Stimulated activated CD4-positive, alpha-beta T cell treated with anti-CD3 and anti-CD28 coated beads, Interleukin-12 subunit alpha, Interleukin-12 subunit beta, amount 100 ng/mL, for 4 hours (primary cell): ENCODE measurements at regions not wholly inside any gene's neighbourhood (a gene's known extent, or its start where the extent isn't known, plus 50 kb on each side); places are given as distances from the start of the nearest gene placed in this dataset.

Experiments used
- DNase-seq: peaks from one replicate; pipeline ENCODE4 v3.0.0-alpha.2; 2020

DNA sequence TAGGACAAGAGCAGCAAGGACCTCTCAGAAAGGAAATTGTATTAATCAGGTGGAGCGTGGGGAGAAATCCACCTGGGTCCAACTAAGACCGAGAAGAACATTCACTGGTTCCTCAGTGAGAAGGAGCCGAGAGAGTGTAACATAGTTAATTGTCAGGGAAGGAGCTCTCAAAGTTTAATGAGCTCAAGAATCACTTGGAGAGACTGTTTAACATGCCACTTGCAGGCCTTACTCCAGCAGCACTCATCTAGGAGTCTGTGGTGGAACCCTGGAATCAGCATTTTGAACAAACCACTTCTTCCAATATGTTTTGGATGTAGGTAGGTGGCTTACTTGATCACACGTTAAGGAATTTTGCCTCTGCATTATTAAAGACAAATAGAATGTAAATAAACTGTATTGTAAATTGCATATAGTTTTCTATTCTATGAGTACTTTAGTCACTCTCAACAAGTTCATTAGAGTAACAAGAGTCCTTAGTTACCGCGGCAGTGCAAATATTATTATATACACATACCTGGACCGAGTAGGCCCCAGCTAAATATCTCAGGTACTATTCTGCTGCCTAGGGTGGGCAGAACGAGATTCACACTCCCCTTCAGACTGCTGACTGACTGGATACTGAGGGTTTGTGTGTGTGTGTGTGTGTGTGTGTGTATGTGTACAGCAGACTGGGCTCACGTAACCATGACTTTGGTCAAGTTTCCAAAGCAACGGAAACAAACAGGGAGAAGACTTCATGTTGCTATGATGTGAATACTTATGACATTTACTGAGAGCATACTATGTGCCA is 203.2 kb upstream of the USP24 start:
- DNase-seq, result no peak

GRCh38 chr1:55416164-55416842 is 201.1 kb upstream of the USP24 start:
- no peak for DNase-seq

- DNase-seq, result no peak
Observed at GRCh38 chr1:55413286-55413685, 198.1 kb upstream of the USP24 start.

- DNase-seq, result no peak
Observed at GRCh38 chr1:55412060-55412459, 196.9 kb upstream of the USP24 start.

GRCh38 chr1:55402671-55403464 is 187.7 kb upstream of the USP24 start:
- DNase-seq, result no peak

- no peak for DNase-seq
Observed at GRCh38 chr1:55402142-55402541, 187.0 kb upstream of the USP24 start.

- DNase-seq, result no peak
Observed at GRCh38 chr1:55400508-55400907, 185.3 kb upstream of the USP24 start.

DNA sequence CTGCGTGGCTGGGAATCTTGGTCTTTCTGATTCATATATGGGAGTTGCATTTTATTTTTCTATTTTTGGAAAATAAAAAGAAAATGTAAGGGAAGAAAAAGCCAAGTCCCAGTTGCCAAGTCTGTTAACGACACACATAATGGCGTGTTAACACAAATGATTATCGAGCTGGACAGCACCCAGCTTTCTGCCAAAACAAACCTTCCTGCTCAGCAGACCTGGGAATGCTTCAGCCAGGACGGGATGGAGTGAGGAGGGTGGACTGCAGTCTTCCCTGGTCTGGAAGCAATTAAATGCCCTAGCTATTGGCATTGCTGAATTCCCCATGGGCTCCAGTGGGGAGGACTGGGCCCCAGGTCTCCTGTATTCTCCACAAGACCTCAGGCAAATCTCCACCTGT is 184.2 kb upstream of the USP24 start:
- DNase-seq, result no peak

DNA sequence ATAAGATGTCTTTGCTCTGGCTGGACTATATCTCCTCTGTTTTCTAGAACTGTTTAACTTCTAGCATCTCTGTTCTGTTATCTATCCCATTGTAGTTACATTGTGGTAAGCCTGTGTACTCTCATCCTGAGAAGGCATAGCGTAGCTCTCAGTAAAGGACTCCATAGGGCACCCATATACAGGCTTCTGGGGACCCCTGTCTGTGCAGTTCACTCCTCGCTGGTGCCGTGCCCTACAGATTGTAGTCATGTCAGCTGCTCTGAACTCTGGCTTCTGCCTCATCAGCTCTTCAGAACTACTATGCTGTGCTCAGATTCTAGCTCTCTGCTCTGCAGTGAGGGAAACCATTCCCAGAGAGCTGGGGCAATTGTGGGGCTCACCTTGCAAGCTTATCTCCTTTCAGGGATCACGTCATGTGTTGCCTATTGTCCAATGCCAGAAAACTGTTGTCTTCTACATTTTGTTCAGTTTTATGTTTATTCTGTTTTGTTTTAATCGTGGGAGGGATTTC is 181.3 kb upstream of the USP24 start:
- DNase-seq, result no peak

GRCh38 chr1:55388960-55389359 is 173.8 kb upstream of the USP24 start:
- no peak for DNase-seq

DNA sequence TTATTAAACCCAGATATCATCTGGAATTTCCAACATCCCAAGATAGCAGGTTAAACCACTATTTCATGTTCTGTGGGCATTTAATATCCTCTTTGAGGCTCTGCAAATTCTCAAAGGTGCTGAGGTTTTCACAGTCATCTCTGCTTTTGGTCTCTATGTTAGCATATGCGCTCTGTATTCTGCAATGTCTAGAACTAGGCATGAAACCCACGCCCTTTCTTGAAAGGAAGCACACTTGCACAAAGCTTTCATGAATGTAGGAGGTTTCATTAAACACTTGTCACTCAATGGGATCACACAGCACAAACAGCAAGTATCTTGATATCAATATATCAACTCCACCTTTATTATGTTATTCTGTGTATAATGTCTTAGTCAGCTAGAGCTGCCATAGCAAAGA is 172.0 kb upstream of the USP24 start:
- no peak for DNase-seq

- no peak for DNase-seq
Observed at GRCh38 chr1:55386456-55386855, 171.3 kb upstream of the USP24 start.

DNA sequence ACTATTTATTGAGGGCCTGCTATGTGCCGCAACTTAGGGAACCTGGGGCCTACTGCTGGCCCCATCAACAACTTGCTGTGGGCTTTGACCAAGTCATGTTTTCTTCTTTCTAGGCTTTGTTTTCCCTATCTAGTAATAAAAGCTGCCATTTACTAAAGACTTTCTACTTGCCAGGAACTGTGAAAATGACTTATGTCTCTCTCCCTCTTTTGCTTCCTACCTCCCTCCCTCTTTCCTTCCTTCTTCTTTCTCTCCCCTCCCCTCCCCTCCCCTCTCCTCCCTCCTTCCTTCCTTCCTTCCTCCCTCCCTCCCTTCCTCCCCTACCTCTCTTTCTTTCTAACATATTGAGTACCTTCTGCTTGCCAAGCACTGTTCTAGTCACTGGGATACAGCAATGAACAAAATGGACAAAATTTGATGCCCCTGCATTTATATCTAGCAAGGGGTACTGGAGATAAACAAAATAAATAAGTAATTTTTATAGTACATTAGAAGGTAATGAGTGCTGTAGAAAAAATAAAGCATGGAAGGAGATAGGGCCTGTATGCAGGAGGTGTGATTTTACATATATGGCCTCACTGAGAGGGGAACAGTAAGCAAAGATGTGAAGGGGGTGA is 170.3 kb upstream of the USP24 start:
- no peak for DNase-seq

- no peak for DNase-seq
Observed at GRCh38 chr1:55384637-55385036, 169.5 kb upstream of the USP24 start.

DNA sequence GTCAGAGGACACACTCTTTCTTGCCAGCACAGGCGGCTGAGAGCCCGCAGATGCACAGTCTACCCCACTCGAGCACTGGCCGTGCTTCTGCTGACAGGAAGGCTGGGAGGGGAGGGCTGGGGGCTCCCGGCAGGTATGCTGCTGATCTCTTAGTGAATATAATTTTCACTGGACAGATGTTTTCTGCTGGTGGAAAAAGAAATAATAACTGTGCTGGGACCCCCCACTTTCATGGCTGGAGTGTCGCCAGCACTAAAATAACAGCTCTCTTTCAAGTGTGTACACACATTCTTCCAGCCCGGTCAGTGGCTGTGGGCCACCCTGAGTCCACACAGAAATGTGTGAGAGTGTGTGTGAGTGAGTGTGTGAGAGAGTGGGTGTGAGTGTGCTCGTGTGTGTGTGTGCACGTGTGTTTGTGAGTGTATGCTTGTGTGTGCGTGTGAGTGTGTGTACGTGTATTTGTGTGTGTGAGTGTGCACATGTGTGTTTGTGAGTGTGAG is 167.7 kb upstream of the USP24 start:
- no peak for DNase-seq

GRCh38 chr1:55381983-55382382 is 166.8 kb upstream of the USP24 start:
- DNase-seq, result no peak

GRCh38 chr1:55381491-55381890 is 166.3 kb upstream of the USP24 start:
- no peak for DNase-seq

DNA sequence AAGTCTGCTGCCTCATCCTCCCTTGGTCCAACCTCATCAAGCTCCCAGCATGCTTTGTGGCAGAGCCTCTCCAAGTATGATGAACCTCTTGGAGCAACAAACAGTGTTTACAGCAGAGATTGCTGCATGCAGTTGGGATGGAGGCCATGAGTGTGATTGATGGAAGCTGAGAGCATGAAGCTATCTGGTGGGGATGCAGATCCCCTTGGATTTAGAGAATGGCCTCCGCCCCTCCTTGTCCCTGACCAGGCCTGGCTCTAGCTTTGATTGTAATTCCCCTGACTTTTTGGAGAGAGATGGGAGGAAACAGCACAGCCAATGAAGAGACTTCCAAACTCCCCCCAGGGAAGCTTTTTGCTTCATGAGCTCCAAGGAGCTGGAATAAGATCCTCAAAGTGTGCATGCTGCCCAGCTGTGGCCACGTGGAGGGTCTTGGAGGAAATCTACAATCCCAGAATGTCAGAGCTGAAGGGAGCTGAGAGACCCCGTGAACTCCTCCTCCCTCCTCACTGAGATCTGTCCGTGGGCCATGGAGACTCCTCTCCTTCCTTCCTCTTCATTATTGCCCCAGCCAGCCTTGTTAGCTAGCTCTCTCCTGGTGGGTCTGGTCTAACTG is 165.3 kb upstream of the USP24 start:
- DNase-seq, result no peak

- DNase-seq, result no peak
Observed at GRCh38 chr1:55378582-55378981, 163.4 kb upstream of the USP24 start.

DNA sequence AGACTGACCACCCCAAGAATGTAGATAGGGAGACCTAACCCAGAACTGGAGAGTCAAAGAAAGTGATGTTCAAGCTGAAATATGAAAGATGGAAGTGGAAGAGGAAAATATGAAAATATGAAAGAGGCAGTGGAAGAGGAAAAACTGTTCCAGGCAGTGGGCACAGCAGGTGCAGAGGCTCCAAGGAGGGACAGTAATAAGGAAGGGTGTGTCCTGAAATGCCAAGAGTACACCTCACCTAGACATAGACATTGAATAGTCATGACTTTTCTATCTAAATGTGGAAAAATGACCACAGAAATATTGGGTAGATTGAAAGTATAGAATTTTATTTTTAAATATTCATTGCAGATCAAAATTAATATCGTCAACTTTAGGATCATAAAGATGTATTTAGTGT is 161.7 kb upstream of the USP24 start:
- no peak for DNase-seq

DNA sequence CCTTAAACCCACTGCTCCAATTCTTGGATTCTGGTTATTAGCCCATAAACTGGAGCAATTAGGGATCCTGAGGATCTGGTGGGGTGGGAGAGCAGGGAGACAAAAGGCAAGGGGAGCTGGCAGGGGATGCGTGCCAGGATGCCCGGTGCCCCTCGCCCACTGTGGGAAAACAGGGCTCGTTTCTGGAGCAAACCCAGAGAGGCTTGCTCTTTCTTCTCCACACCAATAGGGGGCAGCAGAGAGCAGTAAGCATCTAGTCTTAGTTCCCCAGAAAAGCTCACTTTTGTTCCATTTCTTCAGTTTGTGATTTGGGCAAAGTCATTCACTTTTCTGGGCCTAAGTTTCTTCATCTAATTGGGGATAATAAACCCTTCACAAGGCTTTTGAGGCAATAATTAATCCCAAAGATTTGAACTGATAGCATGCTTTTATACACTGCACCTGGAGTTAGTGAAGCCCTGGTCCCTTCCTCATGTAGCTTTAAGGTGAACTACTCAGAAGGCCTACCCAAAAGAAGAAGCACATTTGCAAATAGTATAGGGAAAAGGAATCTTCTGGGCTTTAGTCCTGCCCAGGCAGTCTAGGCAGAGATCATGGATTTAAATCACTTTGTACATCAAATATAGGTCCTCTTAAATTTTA is 160.6 kb upstream of the USP24 start:
- DNase-seq, result peak; percentile 14
